H9 (cell line): ENCODE measurements at regions not wholly inside any gene's neighbourhood (a gene's known extent, or its start where the extent isn't known, plus 50 kb on each side); places are given as distances from the start of the nearest gene placed in this dataset.

Experiments
- DNase-seq: peaks from one replicate; pipeline ENCODE4 v3.0.0-alpha.2; 2017
- H2AFZ ChIP-seq: one replicate; pipeline ENCODE4 v1.6.1; 2013; ENCODE audit warnings: mild to moderate bottlenecking, low read length, control low read depth, moderate library complexity
- H2AK5ac ChIP-seq: 2 replicates; pipeline ENCODE4 v1.6.1; 2013; ENCODE audit warnings: low read length, control low read depth, mixed read lengths; ENCODE audit not compliant: insufficient read length
- H2BK120ac ChIP-seq: one replicate; pipeline ENCODE4 v1.6.1; 2013; ENCODE audit warnings: low read depth, mild to moderate bottlenecking, low read length, control low read depth, inconsistent platforms; ENCODE audit not compliant: poor library complexity, severe bottlenecking
- H2BK12ac ChIP-seq: 2 replicates; pipeline ENCODE4 v1.6.1; 2013; ENCODE audit warnings: low read length, control low read depth, mixed read lengths, low read depth; ENCODE audit not compliant: insufficient read length
- H2BK15ac ChIP-seq: 2 replicates; pipeline ENCODE4 v1.6.1; 2013; ENCODE audit warnings: low read depth, low read length, control low read depth
- H2BK20ac ChIP-seq: one replicate; pipeline ENCODE4 v1.6.1; 2013; ENCODE audit warnings: low read depth, mild to moderate bottlenecking, low read length, control low read depth, inconsistent platforms; ENCODE audit not compliant: poor library complexity, severe bottlenecking
- H2BK5ac ChIP-seq: 2 replicates; pipeline ENCODE4 v1.6.1; 2013; ENCODE audit warnings: low read length, control low read depth, mixed read lengths; ENCODE audit not compliant: insufficient read length
- H3K14ac ChIP-seq: 2 replicates; pipeline ENCODE4 v1.6.1; 2013; ENCODE audit warnings: low read length, control low read depth; ENCODE audit not compliant: insufficient read depth
- H3K18ac ChIP-seq: 2 replicates; pipeline ENCODE4 v1.6.1; 2013; ENCODE audit warnings: low read depth, mild to moderate bottlenecking, mixed read lengths, low read length, control low read depth; ENCODE audit not compliant: insufficient read length
- H3K23ac ChIP-seq: 2 replicates; pipeline ENCODE4 v1.6.1; 2013; ENCODE audit warnings: low read length, control low read depth, mixed read lengths, low read depth; ENCODE audit not compliant: insufficient read length
- H3K23me2 ChIP-seq: 2 replicates; pipeline ENCODE4 v1.6.1; 2013; ENCODE audit warnings: low read depth, mild to moderate bottlenecking, mixed read lengths, low read length, control low read depth; ENCODE audit not compliant: insufficient read length, poor library complexity, severe bottlenecking
- H3K27ac ChIP-seq: 2 replicates; pipeline ENCODE4 v1.5.1; 2013; ENCODE audit warnings: low read length, control low read depth, mixed read lengths, low read depth; ENCODE audit not compliant: insufficient read length
- H3K27me3 ChIP-seq: 2 replicates; pipeline ENCODE4 v1.6.1; 2013; ENCODE audit warnings: low read length, control low read depth, inconsistent platforms; ENCODE audit not compliant: insufficient read depth
- H3K4ac ChIP-seq: 2 replicates; pipeline ENCODE4 v1.6.1; 2013; ENCODE audit warnings: low read depth, mild to moderate bottlenecking, control low read depth, inconsistent platforms, low read length, moderate library complexity
- H3K4me1 ChIP-seq: 2 replicates; pipeline ENCODE4 v1.6.1; 2013; ENCODE audit warnings: low read length, control low read depth, inconsistent platforms; ENCODE audit not compliant: insufficient read depth
- H3K4me2 ChIP-seq: 2 replicates; pipeline ENCODE4 v1.6.1; 2013; ENCODE audit warnings: low read length, control low read depth, mixed read lengths; ENCODE audit not compliant: insufficient read length, insufficient read depth
- H3K56ac ChIP-seq: 2 replicates; pipeline ENCODE4 v1.6.1; 2013; ENCODE audit warnings: low read depth, mild to moderate bottlenecking, mixed read lengths, low read length, control low read depth; ENCODE audit not compliant: insufficient read length
- H3K79me1 ChIP-seq: 2 replicates; pipeline ENCODE4 v1.6.1; 2013; ENCODE audit warnings: low read depth, mild to moderate bottlenecking, moderate library complexity, low read length, control low read depth, inconsistent platforms; ENCODE audit not compliant: insufficient read depth, poor library complexity, severe bottlenecking
- H3K79me2 ChIP-seq: 2 replicates; pipeline ENCODE4 v1.6.1; 2013; ENCODE audit warnings: low read length, control low read depth, inconsistent platforms; ENCODE audit not compliant: insufficient read depth
- H3K9ac ChIP-seq: 2 replicates; pipeline ENCODE4 v1.6.1; 2013; ENCODE audit warnings: low read length, control low read depth, mixed read lengths; ENCODE audit not compliant: insufficient read length; ENCODE audit errors: extremely low read depth
- H3K9me3 ChIP-seq: one replicate; pipeline ENCODE4 v1.6.1; 2013; ENCODE audit warnings: low read depth, low read length, inconsistent platforms; ENCODE audit not compliant: control insufficient read depth
- H3T11ph ChIP-seq: one replicate; pipeline ENCODE4 v1.6.1; 2013; ENCODE audit warnings: mild to moderate bottlenecking, low read length, control low read depth, inconsistent platforms
- H4K20me1 ChIP-seq: one replicate; pipeline ENCODE4 v1.6.1; 2013; ENCODE audit not compliant: control insufficient read depth, insufficient read length, insufficient read depth
- H4K5ac ChIP-seq: 2 replicates; pipeline ENCODE4 v1.6.1; 2013; ENCODE audit warnings: low read depth, mild to moderate bottlenecking, mixed read lengths, low read length, control low read depth; ENCODE audit not compliant: insufficient read length
- H4K8ac ChIP-seq: replicated peaks from 2 replicates; pipeline ENCODE4 v1.6.1; 2013; ENCODE audit warnings: low read length, control low read depth, mixed read lengths, low read depth; ENCODE audit not compliant: insufficient read length
- H4K91ac ChIP-seq: 2 replicates; pipeline ENCODE4 v1.6.1; 2013; ENCODE audit warnings: low read depth, mild to moderate bottlenecking, moderate library complexity, mixed read lengths, low read length, control low read depth; ENCODE audit not compliant: insufficient read length
- H3K27ac Mint-ChIP-seq, 3 experiments: 2 replicates in 2 of 3; 3 replicates in 1 of 3; pipeline ENCODE4 v1.8.0; 2020 to 2021; ENCODE audit warnings: mixed read lengths in 3 of 3, mild to moderate bottlenecking in 1 of 3, moderate library complexity in 1 of 3
- H3K27me3 Mint-ChIP-seq: 2 replicates; pipeline ENCODE4 v1.8.0; 2021; ENCODE audit warnings: low read depth, mild to moderate bottlenecking, moderate library complexity, mixed read lengths
- H3K36me3 Mint-ChIP-seq, 3 experiments: 2 replicates in 2 of 3; 3 replicates in 1 of 3; pipeline ENCODE4 v1.8.0; 2020 to 2021; ENCODE audit warnings: low read depth in 3 of 3, mixed read lengths in 3 of 3; ENCODE audit not compliant: insufficient read depth in 1 of 3
- H3K4me1 Mint-ChIP-seq, 2 experiments: 2 replicates each; pipeline ENCODE4 v1.8.0; 2020; ENCODE audit warnings: mixed read lengths in 2 of 2
- H3K4me3 Mint-ChIP-seq, 2 experiments: 2 replicates in 1 of 2; 3 replicates in 1 of 2; pipeline ENCODE4 v1.8.0; 2020 to 2021; ENCODE audit warnings: mild to moderate bottlenecking in 2 of 2, mixed read lengths in 2 of 2, moderate library complexity in 1 of 2
- H3K9me3 Mint-ChIP-seq, 2 experiments: 2 replicates in 1 of 2; 3 replicates in 1 of 2; pipeline ENCODE4 v1.8.0; 2020; ENCODE audit warnings: mild to moderate bottlenecking in 2 of 2, mixed read lengths in 2 of 2, moderate library complexity in 1 of 2
- CTCF ChIP-seq: fragments of 200-600 bp; sonication (generic); conservative IDR thresholded peaks from 3 replicates; pipeline ENCODE4 v1.8.0; 2021; ENCODE audit warnings: antibody characterized with exemption, mild to moderate bottlenecking
- WGBS: extraction: QIAGEN DNeasy Blood & Tissue Kit; methylation state at CpG from one replicate; pipeline ENCODE4 v1.1.7; 2013; ENCODE audit warnings: missing lambda C conversion rate, low lambda C conversion rate, mixed read lengths; ENCODE audit not compliant: insufficient read length; ENCODE audit errors: extremely low coverage; 5-methylcytosine and 5-hydroxymethylcytosine counted together

- Histone ChIP-seq H3K23ac (no peak overlapping the region), H3K27me3 (no peaks in the 10 kb centered on the region), H3K23me2 (no peaks in the 10 kb centered on the region), H3K56ac (no peak overlapping the region), H4K20me1 (no peaks in the 10 kb centered on the region), H2BK20ac (no peak overlapping the region), H2BK15ac (no peak overlapping the region), H3K4me2 (no peak overlapping the region), H2AFZ (no peak overlapping the region), H3K4me1 (no peaks in the 10 kb centered on the region), H4K91ac (no peak overlapping the region), H2BK120ac (no peak overlapping the region), H2BK5ac (no peak overlapping the region), H2AK5ac (no peak overlapping the region), H2BK12ac (no peak overlapping the region), H4K5ac (no peak overlapping the region), H3K27ac (no peak overlapping the region), H4K8ac (no peak overlapping the region), H3K79me1 (no peaks in the 10 kb centered on the region), H3K14ac (no peak overlapping the region), H3K9me3 (no peaks in the 10 kb centered on the region), H3K18ac (no peak overlapping the region), H3K4ac (no peak overlapping the region), H3K9ac (no peak overlapping the region), H3T11ph (no peak overlapping the region), H3K79me2 (no peaks in the 10 kb centered on the region)
- H3K27ac Mint-ChIP-seq = no peak overlapping the region
- no peaks in the 10 kb centered on the region for H3K9me3 Mint-ChIP-seq
- DNase-seq = no peak
- H3K4me3 Mint-ChIP-seq = no peak overlapping the region
- no peak for TF ChIP-seq CTCF
- no peaks in the 10 kb centered on the region for H3K36me3 Mint-ChIP-seq
- H3K27me3 Mint-ChIP-seq = no peaks in the 10 kb centered on the region; the same call in 1 of the 2 replicates
- no CpG with 5 or more reads among the region's 3 CpGs for WGBS
- H3K4me1 Mint-ChIP-seq = no peaks in the 10 kb centered on the region
Measured at GRCh38 chr5:158155811-158156505, 297.0 kb upstream of the CLINT1 start.
